Activated T-cell treated with anti-CD3 and anti-CD28 coated beads, Interleukin-2, amount 50 U/mL, for 4 hours (primary cell): ENCODE measurements at regions not wholly inside any gene's neighbourhood (a gene's known extent, or its start where the extent isn't known, plus 50 kb on each side); places are given as distances from the start of the nearest gene placed in this dataset.
"Not testable (repeated sequence)": the region's sequence is repeated elsewhere in the genome, so short reads cannot be mapped to it uniquely, and the experiment has no call there.

ENCODE experiments used
- ATAC-seq, 2 donors: fragments of 200-7000 bp; cut with Tn5 transposase; one replicate each; pipeline ENCODE4 v1.10.0; 2021
- DNase-seq: peaks from one replicate; pipeline ENCODE4 v3.0.0-alpha.2; 2020
- H3K27me3 Mint-ChIP-seq: one replicate; pipeline ENCODE4 v1.8.0; 2021; ENCODE audit warnings: low read depth, mixed read lengths
- H3K36me3 Mint-ChIP-seq: one replicate; pipeline ENCODE4 v1.8.0; 2022; ENCODE audit warnings: mixed read lengths; ENCODE audit not compliant: insufficient read depth
- H3K4me1 Mint-ChIP-seq: one replicate; pipeline ENCODE4 v1.8.0; 2021; ENCODE audit warnings: low read depth, mixed read lengths
- H3K4me3 Mint-ChIP-seq: one replicate; pipeline ENCODE4 v1.8.0; 2021; ENCODE audit warnings: mild to moderate bottlenecking, moderate library complexity, mixed read lengths
- H3K9me3 Mint-ChIP-seq: one replicate; pipeline ENCODE4 v1.8.0; 2021; ENCODE audit warnings: mixed read lengths

DNA sequence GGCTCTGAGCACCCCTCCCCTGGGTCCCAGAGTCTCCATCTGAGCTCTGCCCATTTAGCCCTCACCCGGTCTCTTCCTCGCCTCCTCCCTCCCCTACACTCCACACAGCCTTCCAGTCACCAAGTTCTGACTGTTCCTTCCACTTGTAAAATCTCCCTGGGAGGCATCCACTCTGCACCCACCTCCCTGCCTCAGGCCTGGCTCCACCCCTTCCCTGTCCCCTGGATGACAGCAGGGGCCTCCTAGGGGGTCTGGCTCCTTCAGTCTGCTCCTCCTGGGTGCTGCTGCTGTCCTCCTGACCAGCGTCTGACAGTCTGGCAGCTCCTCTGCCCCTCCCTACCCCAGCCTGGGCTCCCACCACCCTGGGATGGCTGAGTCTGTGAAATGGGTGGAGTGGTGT is 77.7 kb upstream of the GOLGA6L4 start:
- not testable (repeated sequence) for H3K4me3 Mint-ChIP-seq, DNase-seq, H3K9me3 Mint-ChIP-seq, H3K4me1 Mint-ChIP-seq, H3K27me3 Mint-ChIP-seq, H3K36me3 Mint-ChIP-seq, ATAC-seq

DNA sequence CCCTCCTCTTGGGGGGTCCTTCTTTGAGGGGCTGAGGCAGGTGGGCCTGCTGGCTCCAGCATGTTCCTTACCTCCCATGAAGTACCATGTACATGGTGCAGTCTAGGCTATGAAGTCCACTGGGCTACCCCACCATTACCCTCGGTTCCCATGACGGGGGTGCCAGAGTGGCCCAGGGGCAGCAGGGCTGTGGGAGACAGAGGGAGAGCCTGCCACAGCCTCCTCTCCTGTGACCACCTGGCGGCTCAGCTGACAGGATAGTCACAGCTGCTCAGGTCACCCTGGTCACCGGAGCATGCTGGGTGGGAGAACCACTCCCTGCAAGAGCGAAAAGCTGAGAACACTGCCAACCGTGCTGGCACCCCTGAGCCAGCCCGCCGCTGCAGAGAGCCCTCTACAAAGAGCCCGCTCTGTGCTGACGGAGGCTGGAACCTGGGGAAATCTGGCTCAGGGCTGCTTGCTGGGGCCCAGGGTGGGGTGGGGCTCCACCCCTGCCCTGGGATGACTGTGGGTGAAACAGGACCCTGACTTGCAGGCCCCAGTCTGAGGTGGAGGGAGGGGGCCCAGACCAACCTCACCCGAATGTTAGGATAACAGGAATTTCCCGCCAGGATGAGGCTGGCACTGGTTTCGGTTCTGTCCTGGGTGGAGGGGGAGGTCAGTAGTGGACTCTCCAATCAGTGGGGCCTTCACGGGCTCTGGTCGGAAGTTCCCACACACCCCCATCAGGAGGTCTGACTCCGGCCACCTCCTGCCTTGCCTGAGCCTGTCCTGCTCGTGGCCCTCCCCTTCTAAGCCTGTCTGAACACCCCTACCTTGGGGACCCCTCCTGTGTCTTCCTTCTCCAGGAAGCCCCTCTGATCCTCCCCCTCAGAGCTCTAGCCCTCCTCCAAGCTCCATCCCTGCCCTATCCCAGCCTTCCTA is 76.0 kb upstream of the GOLGA6L4 start:
- DNase-seq, ATAC-seq, H3K27me3 Mint-ChIP-seq, H3K9me3 Mint-ChIP-seq, H3K4me3 Mint-ChIP-seq, H3K36me3 Mint-ChIP-seq, H3K4me1 Mint-ChIP-seq: not testable (repeated sequence)

DNA sequence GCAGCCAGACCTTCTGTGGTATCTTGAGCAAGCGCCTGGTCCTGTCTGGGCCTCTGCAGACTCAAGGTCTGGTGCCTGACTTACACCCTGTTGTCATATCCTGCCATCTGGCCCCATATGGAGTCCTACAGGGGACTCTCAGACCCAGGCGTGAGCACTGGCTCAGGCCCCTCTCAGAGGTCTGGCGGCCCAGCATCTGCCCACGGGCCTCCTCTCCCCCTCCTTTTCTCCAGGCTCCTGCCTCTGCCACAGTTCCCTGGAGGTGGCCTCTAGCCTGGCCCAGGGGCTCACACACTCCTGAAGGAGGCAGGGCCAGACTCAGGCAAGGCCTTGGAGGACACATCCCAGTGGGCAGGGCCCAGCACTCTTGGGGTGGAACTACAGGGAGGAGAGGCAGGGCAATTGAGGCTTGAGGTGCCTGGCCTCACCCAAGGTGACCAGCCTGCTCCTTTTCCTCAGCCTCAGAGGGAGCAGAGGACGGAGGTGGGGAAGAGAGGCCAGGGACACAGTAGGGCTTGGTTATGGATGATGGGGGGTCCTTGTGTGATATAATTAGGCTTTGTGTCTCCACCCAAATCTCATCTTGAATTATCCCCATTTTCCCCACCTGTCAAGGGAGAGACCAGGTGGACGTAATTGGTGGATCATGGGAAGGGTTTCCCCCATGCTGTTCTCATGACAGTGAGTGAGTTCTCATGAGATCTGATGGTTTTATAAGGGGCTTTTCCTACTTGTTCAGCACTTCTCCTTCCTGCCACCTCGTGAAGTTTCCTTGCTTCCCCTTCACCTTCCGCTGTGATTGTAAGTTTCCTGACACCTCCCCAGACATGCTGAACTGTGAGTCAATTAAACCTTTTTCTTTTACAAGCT is 70.9 kb upstream of the GOLGA6L4 start:
- H3K4me1 Mint-ChIP-seq, H3K36me3 Mint-ChIP-seq, H3K9me3 Mint-ChIP-seq, DNase-seq, H3K4me3 Mint-ChIP-seq, H3K27me3 Mint-ChIP-seq: not testable (repeated sequence)
- peak in 1 of 2 donors; percentile 58 for ATAC-seq

DNA sequence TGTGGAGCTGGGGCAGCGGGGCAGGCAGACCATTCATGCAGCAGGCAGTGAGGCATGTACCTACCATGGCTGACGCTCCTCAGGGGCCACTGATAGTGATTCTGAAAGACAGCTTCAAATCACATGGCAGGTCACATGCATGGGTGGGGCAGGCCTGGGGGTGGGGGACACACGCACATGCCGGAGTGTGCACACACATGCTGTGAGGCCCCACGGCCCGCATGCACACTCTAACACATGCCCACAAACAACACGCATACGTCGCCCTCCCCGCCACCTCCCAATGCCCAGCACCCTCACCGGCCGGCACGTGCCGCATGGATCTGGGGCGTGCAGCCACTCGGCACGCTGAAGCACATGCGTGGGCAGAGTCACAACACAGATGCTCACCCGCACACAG is 65.5 kb upstream of the GOLGA6L4 start:
- not testable (repeated sequence) for H3K4me1 Mint-ChIP-seq, H3K36me3 Mint-ChIP-seq, H3K9me3 Mint-ChIP-seq, DNase-seq, ATAC-seq, H3K27me3 Mint-ChIP-seq, H3K4me3 Mint-ChIP-seq

DNA sequence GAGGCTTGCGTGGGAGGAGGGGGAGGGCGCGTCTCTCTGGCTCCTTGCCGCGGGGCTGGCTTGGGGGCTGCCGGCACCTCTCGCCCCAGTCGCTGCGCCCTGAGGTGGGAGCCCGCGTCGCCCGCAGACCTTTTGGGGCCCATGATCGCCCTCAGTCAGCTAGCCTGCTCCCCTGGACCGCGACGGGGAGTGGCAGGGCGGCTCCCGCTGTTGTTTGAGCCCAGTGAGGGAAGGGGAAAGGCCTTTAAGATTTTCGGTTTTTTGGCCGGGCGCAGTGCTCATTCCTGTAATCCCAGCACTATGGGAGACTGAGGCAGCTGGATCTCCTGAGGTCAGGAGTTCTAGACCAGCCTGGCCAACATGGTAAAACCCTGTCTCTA is 62.4 kb upstream of the GOLGA6L4 start:
- H3K27me3 Mint-ChIP-seq, H3K4me3 Mint-ChIP-seq, DNase-seq, H3K4me1 Mint-ChIP-seq, H3K36me3 Mint-ChIP-seq, ATAC-seq, H3K9me3 Mint-ChIP-seq: not testable (repeated sequence)
